ENCODE measurements at regions not wholly inside any gene's neighbourhood (a gene's known extent, or its start where the extent isn't known, plus 50 kb on each side); places are given as distances from the start of the nearest gene placed in this dataset.

- no peak overlapping the region for H3K27ac ChIP-seq (ENCODE audit: low read depth, low read length)
Measured at GRCh38 chr9:89886281-89886700, 281.5 kb downstream of the GADD45G start.

DNA sequence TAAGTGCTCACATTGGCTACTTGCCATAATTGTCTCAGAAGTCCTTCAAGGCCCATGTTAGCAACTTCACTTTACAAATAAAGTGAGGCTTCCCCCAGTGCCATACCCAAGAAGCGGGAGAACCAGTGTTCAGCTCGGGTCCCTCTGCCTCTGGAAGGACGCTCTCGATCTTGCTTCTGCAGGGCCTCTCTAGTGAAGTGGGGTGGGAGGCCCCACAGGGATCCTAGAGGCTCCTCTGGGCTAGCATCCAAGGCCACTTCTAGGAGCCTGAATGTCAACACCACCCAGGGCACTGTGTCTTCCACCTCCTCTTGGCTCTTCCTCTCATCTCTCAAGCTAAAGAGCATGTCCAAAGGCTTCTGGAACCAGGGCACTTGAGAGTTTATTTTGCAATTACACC lies 282.5 kb downstream of the GADD45G start:
- WGBS, 3 donors, result 87 to 97% (median 97%) methylated on average over 4 of the region's 4 CpGs
- no peak overlapping the region for H3K27ac ChIP-seq (ENCODE audit: low read depth, low read length)

More at GRCh38 chr9:89886281-89886700, 281.5 kb downstream of the GADD45G start:
- 76 to 83% (median 78%) methylated on average over 5 of the region's 5 CpGs for WGBS, 3 donors

GRCh38 chr9:89888233-89888632 lies 283.4 kb downstream of the GADD45G start:
- H3K27ac ChIP-seq (ENCODE audit: low read depth, low read length), result no peak overlapping the region

GRCh38 chr9:89888677-89889076 lies 283.9 kb downstream of the GADD45G start:
- no peak overlapping the region for H3K27ac ChIP-seq (ENCODE audit: low read depth, low read length)
- 73 to 97% (median 96%) methylated on average over 3 of the region's 3 CpGs for WGBS, 3 donors

More at GRCh38 chr9:89888233-89888632, 283.4 kb downstream of the GADD45G start:
- 88 to 93% (median 90%) methylated on average over 2 of the region's 2 CpGs for WGBS, 3 donors

GRCh38 chr9:89889865-89890264 lies 285.1 kb downstream of the GADD45G start:
- no peak overlapping the region for H3K27ac ChIP-seq (ENCODE audit: low read depth, low read length)

DNA sequence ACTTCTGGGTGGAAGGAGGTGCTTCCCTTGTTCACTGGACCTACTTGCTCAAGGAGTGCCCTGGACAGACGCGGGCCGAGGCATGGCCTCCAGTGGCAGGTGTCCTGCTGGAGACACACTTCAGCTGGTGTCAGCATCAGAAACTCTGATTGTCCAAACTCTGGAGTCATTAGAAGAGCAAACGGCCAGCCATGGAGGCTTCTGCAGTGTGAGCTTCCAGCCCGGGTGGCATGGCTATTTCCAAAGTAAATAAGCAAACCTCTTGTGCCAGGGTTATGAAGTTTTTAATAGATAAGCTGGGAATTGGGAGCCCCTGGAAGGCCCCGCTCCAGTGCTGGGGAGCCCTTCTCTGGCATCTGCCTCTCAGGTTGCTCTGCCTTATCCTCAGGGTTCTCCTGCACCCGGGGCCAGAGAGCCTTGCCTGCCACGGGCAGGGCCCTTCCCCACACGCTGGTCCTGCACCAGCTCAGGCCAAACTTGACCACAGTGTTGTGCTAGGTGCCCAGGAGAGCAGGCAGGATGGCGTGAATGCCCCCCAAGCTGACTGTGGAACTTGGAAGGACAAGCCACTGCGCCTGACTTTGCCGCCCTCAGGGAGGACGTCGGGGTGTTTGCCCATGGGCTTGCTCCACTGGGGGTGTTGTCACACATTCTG lies 285.6 kb downstream of the GADD45G start:
- no peak overlapping the region for H3K27ac ChIP-seq (ENCODE audit: low read depth, low read length)
- WGBS, 3 donors, result 76 to 78% (median 77%) methylated on average over 14 of the region's 14 CpGs

More at GRCh38 chr9:89889865-89890264, 285.1 kb downstream of the GADD45G start:
- 85 to 97% (median 95%) methylated on average over 5 of the region's 5 CpGs for WGBS, 3 donors

GRCh38 chr9:89891221-89891590 lies 286.4 kb downstream of the GADD45G start:
- WGBS, 3 donors, result 54 to 73% (median 70%) methylated on average over 5 of the region's 5 CpGs
- H3K27ac ChIP-seq (ENCODE audit: low read depth, low read length), result no peak overlapping the region

- no peak overlapping the region for H3K27ac ChIP-seq (ENCODE audit: low read depth, low read length)
- WGBS, 3 donors, result 45 to 65% (median 49%) methylated on average over 6 of the region's 6 CpGs
Measured at GRCh38 chr9:89891591-89892304, 286.9 kb downstream of the GADD45G start.

DNA sequence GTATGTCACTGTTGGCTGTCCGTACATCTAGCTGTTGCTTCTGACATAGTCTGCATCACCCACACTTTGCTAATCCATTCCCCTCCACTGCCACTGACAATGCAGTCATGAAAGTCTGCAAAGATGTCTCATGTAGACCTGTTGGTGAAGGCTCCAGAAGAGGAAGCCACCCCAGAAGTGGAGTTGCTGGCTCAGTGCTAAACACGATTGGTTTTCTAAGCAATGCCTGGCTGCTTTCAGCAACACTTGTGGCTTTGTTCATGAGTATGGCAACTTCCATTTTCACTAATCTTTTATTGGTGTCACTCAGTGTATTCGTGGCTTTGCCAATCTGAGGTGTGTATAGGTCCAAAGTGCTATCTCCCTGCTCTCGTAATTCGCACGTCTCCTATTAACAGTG lies 288.1 kb downstream of the GADD45G start:
- 87 to 95% (median 90%) methylated on average over 6 of the region's 6 CpGs for whole genome bisulfite sequencing, 3 donors
- no peak overlapping the region for H3K27ac ChIP-seq (ENCODE audit: low read depth, low read length)

DNA sequence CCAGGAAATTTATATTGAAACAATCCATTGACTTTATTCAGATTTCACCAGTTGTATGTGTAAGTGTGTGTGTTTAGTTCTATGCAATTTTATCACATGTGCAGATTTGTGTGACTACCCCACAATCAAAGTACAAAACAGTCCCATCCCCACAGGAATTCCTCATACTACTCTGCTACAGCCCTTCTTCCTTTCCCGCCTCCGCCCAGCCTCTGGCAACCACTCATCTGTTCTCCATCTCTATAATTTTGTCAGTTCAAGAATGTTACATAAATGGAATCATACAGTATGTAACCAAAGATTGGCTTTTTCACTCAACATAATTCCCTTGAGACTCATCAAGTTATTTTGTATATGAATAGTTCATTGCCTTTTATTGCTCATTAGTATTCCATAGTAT lies 289.1 kb downstream of the GADD45G start:
- H3K27ac ChIP-seq (ENCODE audit: low read depth, low read length), result no peak overlapping the region
- WGBS, 3 donors, result 95 to 100% (median 98%) methylated on average over 2 of the region's 2 CpGs

GRCh38 chr9:89896806-89897340 lies 292.1 kb downstream of the GADD45G start:
- WGBS, 3 donors, result 87 to 95% (median 93%) methylated on average over 5 of the region's 5 CpGs
- H3K27ac ChIP-seq (ENCODE audit: low read depth, low read length), result no peak overlapping the region

DNA sequence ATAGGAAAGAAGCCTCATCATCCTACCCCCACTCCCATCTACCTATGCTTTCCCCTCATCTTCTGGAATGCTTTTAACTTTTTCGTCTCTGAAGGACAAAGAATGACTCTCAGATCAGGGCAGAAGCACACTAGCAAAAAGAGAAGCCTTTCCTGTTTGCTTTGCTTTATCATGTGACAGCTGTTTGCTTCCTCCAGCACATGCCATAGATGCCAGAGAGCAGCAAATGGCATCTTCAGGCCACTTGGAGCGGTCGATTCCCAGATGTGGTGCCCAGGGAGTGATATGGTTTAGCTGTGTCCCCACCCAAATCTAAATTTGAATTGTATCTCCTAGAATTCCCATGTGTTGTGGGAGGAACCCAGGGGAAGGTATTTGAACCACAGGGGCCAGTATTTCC lies 294.8 kb downstream of the GADD45G start:
- WGBS, 3 donors, result 62 to 87% (median 83%) methylated on average over 3 of the region's 3 CpGs
- no peak overlapping the region for H3K27ac ChIP-seq (ENCODE audit: low read depth, low read length)

DNA sequence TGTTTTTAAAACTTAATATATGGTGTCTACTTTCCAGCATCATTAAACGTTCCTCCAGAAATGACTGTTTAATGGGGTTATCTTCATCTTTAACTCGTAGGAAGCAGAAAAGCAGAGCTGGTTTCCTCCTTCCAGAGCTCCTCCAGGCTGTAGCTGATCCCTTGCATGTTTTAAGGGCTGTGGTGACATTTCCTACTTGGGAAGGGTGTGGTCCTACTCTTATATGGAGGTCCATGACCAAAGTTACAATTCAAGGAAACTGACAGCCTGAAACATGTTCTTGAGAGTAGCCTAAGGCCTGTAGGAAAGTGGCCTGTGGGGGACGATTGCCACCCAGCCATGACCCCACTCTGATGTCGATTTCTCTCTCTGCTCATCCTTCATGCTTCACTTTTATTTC lies 297.1 kb downstream of the GADD45G start:
- no peak overlapping the region for H3K27ac ChIP-seq (ENCODE audit: low read depth, low read length)
- 69 to 77% (median 76%) methylated on average over 4 of the region's 4 CpGs for WGBS, 3 donors

GRCh38 chr9:89902450-89903140 lies 297.8 kb downstream of the GADD45G start:
- no peak overlapping the region for H3K27ac ChIP-seq (ENCODE audit: low read depth, low read length)
- 51 to 61% (median 61%) methylated on average over 8 of the region's 8 CpGs for WGBS, 3 donors

- H3K27ac ChIP-seq (ENCODE audit: low read depth, low read length), result no peak overlapping the region
- 76 to 80% (median 77%) methylated on average over 3 of the region's 3 CpGs for WGBS, 3 donors
Measured at GRCh38 chr9:89903141-89903475, 298.3 kb downstream of the GADD45G start.

GRCh38 chr9:89905606-89906338 lies 301.0 kb downstream of the GADD45G start:
- H3K27ac ChIP-seq (ENCODE audit: low read depth, low read length), result no peak overlapping the region
- 81 to 87% (median 83%) methylated on average over 5 of the region's 5 CpGs for WGBS, 3 donors

DNA sequence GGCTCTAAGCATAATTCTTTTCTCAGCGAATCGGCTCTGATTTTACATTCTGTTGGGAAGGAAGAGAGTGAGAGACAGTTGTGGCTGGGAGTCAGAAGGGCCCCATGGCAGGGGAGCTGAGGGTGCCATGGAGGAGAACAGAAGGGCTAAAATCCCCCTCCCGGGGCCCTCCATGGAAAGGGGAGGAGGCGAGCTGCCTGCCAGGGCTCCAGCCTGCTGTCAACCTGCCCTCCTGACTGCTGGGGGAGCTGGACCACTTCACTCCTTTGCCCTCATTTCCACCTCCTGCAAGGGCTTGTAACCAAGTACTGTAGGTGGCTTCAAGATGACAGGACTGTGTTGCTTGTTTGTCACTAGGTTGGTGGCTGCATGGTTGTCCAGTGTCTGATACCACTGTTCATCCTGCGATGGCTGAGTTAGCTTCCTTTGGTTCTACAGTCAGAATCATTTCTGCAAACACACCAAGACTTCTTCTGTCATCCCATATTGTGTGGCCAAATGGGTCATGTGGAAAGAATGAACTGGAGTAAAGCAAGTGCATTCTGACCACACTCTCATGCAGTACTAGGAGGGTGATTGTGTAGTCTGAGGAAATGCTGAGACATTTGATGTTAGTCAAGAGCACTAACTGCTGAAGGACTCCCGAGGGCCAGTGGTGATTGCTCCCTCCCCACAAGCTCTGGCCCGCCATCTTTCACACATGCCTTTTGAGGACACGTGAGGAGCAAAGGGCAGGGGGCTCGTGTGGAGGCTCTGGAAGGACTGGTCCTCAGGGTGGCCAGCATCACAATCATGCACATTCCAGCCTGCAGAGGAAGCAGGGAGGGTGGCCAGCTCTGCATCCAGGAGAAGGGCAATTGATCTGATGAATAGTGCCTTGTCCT lies 307.2 kb downstream of the GADD45G start:
- 79 to 85% (median 85%) methylated on average over 9 of the region's 9 CpGs for whole genome bisulfite sequencing, 3 donors
- H3K27ac ChIP-seq (ENCODE audit: low read depth, low read length), result no peak overlapping the region

GRCh38 chr9:89912605-89912953 lies 307.8 kb downstream of the GADD45G start:
- 93 to 99% (median 97%) methylated on average over 5 of the region's 5 CpGs for WGBS, 3 donors
- no peak overlapping the region for H3K27ac ChIP-seq (ENCODE audit: low read depth, low read length)
